AG04450 (cell line): ENCODE measurements at regions not wholly inside any gene's neighbourhood (a gene's known extent, or its start where the extent isn't known, plus 50 kb on each side); places are given as distances from the start of the nearest gene placed in this dataset.

Experiments
- CTCF ChIA-PET: fragments of 300-600, 350-600 bp; formaldehyde crosslinking; extraction: SDS; loops from one replicate; lab custom pipeline; 2022; ENCODE audit warnings: antibody characterized with exemption, inconsistent platforms; lab: Charles Lee
- POLR2A ChIA-PET: fragments of 350-600 bp; formaldehyde crosslinking; extraction: SDS; loops from one replicate; lab custom pipeline; 2021; ENCODE audit warnings: antibody characterized with exemption, inconsistent platforms; lab: Yijun Ruan, JAX
- DNase-seq: peaks from one replicate; pipeline ENCODE4 v3.0.0-alpha.2; 2011; ENCODE audit warnings: low read depth, low spot score
- H3K27ac ChIP-seq: one replicate; pipeline ENCODE4 v1.5.1; 2012; ENCODE audit warnings: low read depth, low read length, control low read depth
- H3K27me3 ChIP-seq: one replicate; pipeline ENCODE4 v1.6.0; 2012; ENCODE audit warnings: low read length; ENCODE audit not compliant: control insufficient read depth, insufficient read depth
- H3K4me3 ChIP-seq: 2 replicates; pipeline ENCODE4 v1.5.1; 2011; ENCODE audit warnings: mild to moderate bottlenecking, low read depth, low read length, control low read depth
- H3K9me3 ChIP-seq: 2 replicates; pipeline ENCODE4 v1.5.1; 2012; ENCODE audit warnings: low read length; ENCODE audit not compliant: control insufficient read depth, insufficient read depth
- TF ChIP-seq, protein P1 (sequence below): IDR thresholded peaks from 2 replicates; pipeline ENCODE4 v1.5.1; 2011; ENCODE audit warnings: low read depth, low read length, control low read depth, inconsistent platforms

DNA sequence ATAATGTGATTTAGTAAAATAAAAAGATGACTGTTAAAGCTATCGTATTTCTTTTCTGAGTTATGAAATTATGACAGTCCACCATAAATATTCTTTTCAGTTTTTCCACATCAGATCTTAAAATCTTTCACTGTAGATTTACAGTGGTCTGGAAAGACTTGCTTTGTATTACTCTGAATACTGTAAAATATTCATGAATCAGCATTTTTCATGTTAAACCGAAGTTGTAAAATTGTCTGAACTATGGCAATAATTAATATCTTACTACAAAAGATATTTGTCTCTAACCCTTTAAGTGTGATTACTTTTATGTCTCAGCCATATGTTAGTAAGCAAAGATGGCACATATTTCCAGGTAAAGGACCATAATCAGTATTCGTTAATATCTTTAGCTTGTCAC lies 1397.2 kb upstream of the PCDH9 start:
- no peak for DNase-seq
- Histone ChIP-seq H3K4me3 (no peak overlapping the region), H3K27me3 (no peaks in the 10 kb centered on the region), H3K9me3 (no peaks in the 10 kb centered on the region), H3K27ac (no peak overlapping the region)
- POLR2A ChIA-PET = no interaction called here
- CTCF ChIA-PET = no interaction called here
- TF ChIP-seq, protein P1, sequence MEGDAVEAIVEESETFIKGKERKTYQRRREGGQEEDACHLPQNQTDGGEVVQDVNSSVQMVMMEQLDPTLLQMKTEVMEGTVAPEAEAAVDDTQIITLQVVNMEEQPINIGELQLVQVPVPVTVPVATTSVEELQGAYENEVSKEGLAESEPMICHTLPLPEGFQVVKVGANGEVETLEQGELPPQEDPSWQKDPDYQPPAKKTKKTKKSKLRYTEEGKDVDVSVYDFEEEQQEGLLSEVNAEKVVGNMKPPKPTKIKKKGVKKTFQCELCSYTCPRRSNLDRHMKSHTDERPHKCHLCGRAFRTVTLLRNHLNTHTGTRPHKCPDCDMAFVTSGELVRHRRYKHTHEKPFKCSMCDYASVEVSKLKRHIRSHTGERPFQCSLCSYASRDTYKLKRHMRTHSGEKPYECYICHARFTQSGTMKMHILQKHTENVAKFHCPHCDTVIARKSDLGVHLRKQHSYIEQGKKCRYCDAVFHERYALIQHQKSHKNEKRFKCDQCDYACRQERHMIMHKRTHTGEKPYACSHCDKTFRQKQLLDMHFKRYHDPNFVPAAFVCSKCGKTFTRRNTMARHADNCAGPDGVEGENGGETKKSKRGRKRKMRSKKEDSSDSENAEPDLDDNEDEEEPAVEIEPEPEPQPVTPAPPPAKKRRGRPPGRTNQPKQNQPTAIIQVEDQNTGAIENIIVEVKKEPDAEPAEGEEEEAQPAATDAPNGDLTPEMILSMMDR = no peak

DNA sequence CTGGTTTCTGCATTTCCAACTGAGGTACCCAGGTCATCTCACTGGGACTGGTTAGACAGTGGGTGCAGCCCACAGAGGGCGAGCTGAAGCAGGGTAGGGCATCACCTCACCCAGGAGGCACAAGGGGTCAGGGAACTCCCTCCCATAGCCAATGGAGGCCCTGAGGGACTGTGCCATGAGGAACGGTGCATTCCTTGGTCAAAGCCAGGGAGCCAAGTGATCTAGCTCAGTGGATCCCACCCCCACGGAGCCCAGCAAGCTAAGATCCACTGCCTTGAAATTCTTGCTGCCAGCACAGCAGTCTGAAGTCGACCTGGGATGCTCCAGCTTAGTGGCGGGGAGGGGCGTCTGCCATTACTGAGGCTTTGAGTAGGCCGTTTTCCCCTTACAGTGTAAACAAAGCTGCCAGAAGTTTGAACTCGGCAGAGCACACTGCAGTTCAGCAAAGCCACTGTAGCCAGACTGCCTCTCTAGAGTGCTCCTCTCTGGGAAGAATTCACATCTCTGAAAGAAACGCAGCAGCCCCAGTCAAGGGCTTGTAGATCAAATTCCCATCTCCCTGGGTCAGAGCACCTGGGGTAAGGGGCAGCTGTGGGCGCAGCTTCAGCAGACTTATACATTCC lies 1386.6 kb upstream of the PCDH9 start:
- ChIA-PET CTCF (no interaction called here), POLR2A (no interaction called here)
- Histone ChIP-seq H3K4me3 (no peak overlapping the region), H3K27me3 (no peaks in the 10 kb centered on the region), H3K9me3 (peaks cover 14% of the 10 kb centered on the region), H3K27ac (no peak overlapping the region)
- TF ChIP-seq, protein P1 = no peak
- no peak for DNase-seq

DNA sequence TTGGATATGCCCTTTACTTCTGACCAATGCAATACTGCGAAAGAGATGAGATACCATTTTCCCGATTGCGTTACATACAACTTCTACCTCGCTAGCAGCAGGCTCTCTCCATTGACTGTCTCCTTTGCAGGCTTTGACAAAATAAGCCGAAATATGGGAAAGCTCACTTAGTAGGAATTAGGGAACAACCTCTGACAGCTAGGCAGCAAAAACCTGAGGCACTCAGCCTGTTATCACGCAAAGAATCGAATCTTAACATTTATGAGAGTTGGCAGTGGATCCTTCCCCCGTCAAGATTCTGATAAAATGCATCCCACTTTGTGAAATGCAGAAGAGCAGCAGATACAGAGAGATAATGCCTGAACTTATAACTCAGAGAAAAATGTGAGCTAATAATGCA lies 1379.5 kb upstream of the PCDH9 start:
- ChIA-PET POLR2A (no interaction called here), CTCF (no interaction called here)
- H3K9me3 ChIP-seq = peaks cover 4% of the 10 kb centered on the region; the same call in 1 of the 2 replicates
- no peaks in the 10 kb centered on the region for H3K27me3 ChIP-seq
- H3K27ac ChIP-seq = no peak overlapping the region
- DNase-seq = no peak
- TF ChIP-seq, protein P1 = no peak
- no peak overlapping the region for H3K4me3 ChIP-seq

DNA sequence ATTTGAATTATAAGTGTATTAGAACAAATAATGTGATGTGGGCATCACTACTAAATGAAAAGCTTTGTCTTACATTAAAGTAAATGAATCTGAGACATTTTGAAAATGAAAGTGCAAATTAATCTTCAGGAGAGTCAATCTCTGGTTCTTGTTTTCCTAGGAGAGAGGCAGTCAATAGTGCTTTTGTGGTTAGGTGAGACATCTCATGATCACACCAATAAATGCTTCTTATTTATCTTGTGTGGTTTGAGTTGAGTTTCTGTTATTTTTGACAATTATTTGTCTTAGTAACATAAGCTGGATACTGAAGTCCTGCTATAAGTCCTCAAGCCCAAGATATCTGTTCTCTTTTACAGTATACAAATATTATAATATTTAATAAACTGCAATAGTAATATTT lies 1378.0 kb upstream of the PCDH9 start:
- DNase-seq = no peak
- Histone ChIP-seq H3K27me3 (no peaks in the 10 kb centered on the region), H3K4me3 (no peak overlapping the region), H3K27ac (no peak overlapping the region), H3K9me3 (no peaks in the 10 kb centered on the region)
- TF ChIP-seq, protein P1 = no peak
- CTCF ChIA-PET = no interaction called here
- POLR2A ChIA-PET = no interaction called here

DNA sequence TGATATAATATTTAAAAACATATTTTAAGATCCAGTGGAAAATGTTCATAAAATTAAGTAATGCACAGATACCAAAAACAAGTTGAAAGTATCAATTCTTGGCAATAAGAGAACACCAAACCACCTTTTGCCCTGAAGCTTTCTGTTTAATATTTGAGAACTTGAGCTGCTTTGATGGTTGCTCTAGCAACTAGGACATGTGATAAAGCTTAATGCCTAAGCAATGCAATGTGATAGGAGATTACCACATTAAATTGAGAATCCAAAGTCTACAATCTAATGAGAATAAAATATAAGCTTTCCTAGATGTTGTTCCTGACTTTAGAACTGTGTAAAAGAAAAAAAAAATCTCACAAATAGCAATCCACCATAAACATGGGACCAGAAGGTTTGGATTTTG lies 1367.5 kb upstream of the PCDH9 start:
- TF ChIP-seq, protein P1 = no peak
- ChIA-PET CTCF (no interaction called here), POLR2A (no interaction called here)
- Histone ChIP-seq H3K27ac (no peak overlapping the region), H3K4me3 (no peak overlapping the region), H3K9me3 (no peaks in the 10 kb centered on the region), H3K27me3 (no peaks in the 10 kb centered on the region)
- no peak for DNase-seq
